SK-N-SH (cell line): ENCODE measurements at regions not wholly inside any gene's neighbourhood (a gene's known extent, or its start where the extent isn't known, plus 50 kb on each side); places are given as distances from the start of the nearest gene placed in this dataset.

Source experiments
- CHD2 ChIP-seq: fragments of 150-350 bp; IDR thresholded peaks from 2 replicates; pipeline ENCODE4 v1.6.1; 2018; ENCODE audit warnings: low read length; ENCODE audit not compliant: partially characterized antibody
- CTCF ChIP-seq: fragments of 200-600 bp; sonication (generic); IDR thresholded peaks from 2 replicates; pipeline ENCODE4 v1.6.1; 2017; ENCODE audit warnings: antibody characterized with exemption, mild to moderate bottlenecking, moderate library complexity
- ELF1 ChIP-seq: IDR thresholded peaks from 2 replicates; pipeline ENCODE4 v1.4.0; 2012
- EZH2phosphoT487 ChIP-seq: fragments of 200-600 bp; sonication (generic); IDR thresholded peaks from 2 replicates; pipeline ENCODE4 v1.6.1; 2017; ENCODE audit warnings: low read depth, mixed run types, mild to moderate bottlenecking, antibody characterized with exemption, moderate library complexity, borderline replicate concordance
- POLR2AphosphoS5 ChIP-seq: IDR thresholded peaks from 2 replicates; pipeline ENCODE4 v1.6.1; 2012; ENCODE audit warnings: low read depth, low read length
- RCOR1 ChIP-seq: fragments of 150-350 bp; IDR thresholded peaks from 2 replicates; pipeline ENCODE4 v1.6.1; 2017; ENCODE audit warnings: antibody characterized with exemption, low read length
- REST ChIP-seq: IDR thresholded peaks from 2 replicates; pipeline ENCODE4 v1.6.1; 2012; ENCODE audit warnings: mild to moderate bottlenecking, low read depth, low read length, moderate library complexity
- RXRA ChIP-seq: IDR thresholded peaks from 2 replicates; pipeline ENCODE4 v1.4.0; 2012; ENCODE audit warnings: low read depth, mild to moderate bottlenecking, borderline replicate concordance
- SMC3 ChIP-seq: IDR thresholded peaks from 2 replicates; pipeline ENCODE4 v1.6.1; 2012; ENCODE audit warnings: low read depth, low read length, improper control_type of control experiment
- TAF1 ChIP-seq: IDR thresholded peaks from 2 replicates; pipeline ENCODE4 v1.6.1; 2012; ENCODE audit warnings: low read depth, mild to moderate bottlenecking, low read length, moderate library complexity, borderline replicate concordance
- YY1 ChIP-seq: IDR thresholded peaks from 2 replicates; pipeline ENCODE4 v1.4.0; 2012; ENCODE audit warnings: low read depth, mild to moderate bottlenecking
- TF ChIP-seq, protein P1 (sequence below): IDR thresholded peaks from 2 replicates; pipeline ENCODE4 v1.4.0; 2012; ENCODE audit warnings: low read depth
- TF ChIP-seq, protein P2 (sequence below): IDR thresholded peaks from 2 replicates; pipeline ENCODE4 v1.4.0; 2012; ENCODE audit warnings: low read depth, borderline replicate concordance

DNA sequence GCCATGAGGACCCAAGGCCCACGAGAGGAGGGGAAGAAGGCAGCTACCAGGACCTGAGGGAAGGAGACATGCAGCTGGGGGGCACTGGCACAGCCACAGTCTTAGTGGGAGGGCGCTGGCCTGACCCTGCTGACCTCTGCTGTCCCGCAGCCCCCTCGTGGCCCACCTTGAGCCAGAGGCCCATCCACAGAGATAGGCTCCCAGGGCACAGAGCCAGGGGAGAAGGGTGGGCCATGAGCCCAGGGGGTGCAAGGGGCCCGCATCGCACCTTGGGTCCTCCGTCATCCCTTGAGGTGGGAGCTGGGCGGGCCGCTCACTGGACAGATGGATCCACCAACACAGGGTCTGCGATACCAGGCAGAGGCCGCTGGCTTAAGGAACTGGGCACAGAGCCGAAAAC, 387.7 kb upstream of the PFKP start:
- TF ChIP-seq CTCF: no peak
- no peak for TF ChIP-seq REST
- no peak for TF ChIP-seq SMC3
- no peak for TF ChIP-seq CHD2
- TF ChIP-seq TAF1: no peak
- no peak for TF ChIP-seq POLR2AphosphoS5
- no peak for TF ChIP-seq YY1
- TF ChIP-seq, protein P1, sequence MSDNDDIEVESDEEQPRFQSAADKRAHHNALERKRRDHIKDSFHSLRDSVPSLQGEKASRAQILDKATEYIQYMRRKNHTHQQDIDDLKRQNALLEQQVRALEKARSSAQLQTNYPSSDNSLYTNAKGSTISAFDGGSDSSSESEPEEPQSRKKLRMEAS: no peak
- TF ChIP-seq RXRA: no peak
- no peak for TF ChIP-seq ELF1
- no peak for TF ChIP-seq RCOR1
- TF ChIP-seq EZH2phosphoT487: no peak
- TF ChIP-seq, protein P2, sequence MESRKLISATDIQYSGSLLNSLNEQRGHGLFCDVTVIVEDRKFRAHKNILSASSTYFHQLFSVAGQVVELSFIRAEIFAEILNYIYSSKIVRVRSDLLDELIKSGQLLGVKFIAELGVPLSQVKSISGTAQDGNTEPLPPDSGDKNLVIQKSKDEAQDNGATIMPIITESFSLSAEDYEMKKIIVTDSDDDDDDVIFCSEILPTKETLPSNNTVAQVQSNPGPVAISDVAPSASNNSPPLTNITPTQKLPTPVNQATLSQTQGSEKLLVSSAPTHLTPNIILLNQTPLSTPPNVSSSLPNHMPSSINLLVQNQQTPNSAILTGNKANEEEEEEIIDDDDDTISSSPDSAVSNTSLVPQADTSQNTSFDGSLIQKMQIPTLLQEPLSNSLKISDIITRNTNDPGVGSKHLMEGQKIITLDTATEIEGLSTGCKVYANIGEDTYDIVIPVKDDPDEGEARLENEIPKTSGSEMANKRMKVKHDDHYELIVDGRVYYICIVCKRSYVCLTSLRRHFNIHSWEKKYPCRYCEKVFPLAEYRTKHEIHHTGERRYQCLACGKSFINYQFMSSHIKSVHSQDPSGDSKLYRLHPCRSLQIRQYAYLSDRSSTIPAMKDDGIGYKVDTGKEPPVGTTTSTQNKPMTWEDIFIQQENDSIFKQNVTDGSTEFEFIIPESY: no peak
